PC-9 (cell line): ENCODE measurements at regions not wholly inside any gene's neighbourhood (a gene's known extent, or its start where the extent isn't known, plus 50 kb on each side); places are given as distances from the start of the nearest gene placed in this dataset.

Source experiments
- BruUV-seq: library from RNA; stranded (reverse); fragments of 400-500 nt; replicated peaks from 2 replicates; lab custom pipeline; 2021; lab: Mats Ljungman, UMichigan
- CTCF ChIA-PET: fragments of 300-600 bp; sonication (Branson Sonifier 250); formaldehyde crosslinking; loops from one replicate; lab custom pipeline; 2022; ENCODE audit warnings: antibody characterized with exemption; lab: Charles Lee
- POLR2A ChIA-PET: fragments of 300-600 bp; sonication (Branson Sonifier 250); formaldehyde crosslinking; loops from one replicate; lab custom pipeline; 2022; ENCODE audit warnings: antibody characterized with exemption; ENCODE audit not compliant: unreplicated experiment; lab: Charles Lee
- DNase-seq, 2 experiments: peaks; one replicate each; pipeline versions ENCODE4 v3.0.0 to v3.0.0-alpha.2; 2015 to 2022; ENCODE audit warnings: mixed read lengths in 1 of 2
- H2AFZ ChIP-seq: fragments of 200-600 bp; sonication (generic); 2 replicates; pipeline ENCODE4 v1.8.1; 2017; ENCODE audit warnings: antibody characterized with exemption
- H3F3A ChIP-seq: fragments of 200-600 bp; sonication (generic); 2 replicates; pipeline ENCODE4 v1.8.1; 2017; ENCODE audit warnings: antibody characterized with exemption, mild to moderate bottlenecking, low read depth; ENCODE audit not compliant: insufficient read depth
- H3K27ac ChIP-seq: fragments of 200-600 bp; sonication (generic); 2 replicates; pipeline ENCODE4 v1.6.1; 2016; ENCODE audit warnings: mixed run types
- H3K27me3 ChIP-seq: fragments of 200-600 bp; sonication (generic); 2 replicates; pipeline ENCODE4 v1.6.1; 2016; ENCODE audit warnings: low read depth, mixed run types; ENCODE audit not compliant: insufficient read depth
- H3K36me3 ChIP-seq: fragments of 200-600 bp; sonication (generic); 2 replicates; pipeline ENCODE4 v1.6.1; 2016; ENCODE audit warnings: low read depth, mixed run types
- H3K4me1 ChIP-seq: fragments of 200-600 bp; sonication (generic); replicated peaks from 2 replicates; pipeline ENCODE4 v1.6.1; 2016; ENCODE audit warnings: mixed run types; ENCODE audit not compliant: insufficient read depth
- H3K4me2 ChIP-seq: fragments of 200-600 bp; sonication (generic); 2 replicates; pipeline ENCODE4 v1.6.1; 2017; ENCODE audit warnings: mixed run types
- H3K4me3 ChIP-seq: fragments of 200-600 bp; sonication (generic); 2 replicates; pipeline ENCODE4 v1.6.1; 2016; ENCODE audit warnings: mixed run types
- H3K79me2 ChIP-seq: fragments of 200-600 bp; sonication (generic); 2 replicates; pipeline ENCODE4 v1.6.1; 2017; ENCODE audit warnings: low read depth, mixed run types
- H3K9me2 ChIP-seq: fragments of 200-600 bp; sonication (generic); 2 replicates; pipeline ENCODE4 v1.8.1; 2017; ENCODE audit warnings: mild to moderate bottlenecking; ENCODE audit not compliant: insufficient read depth
- H3K9me3 ChIP-seq: fragments of 200-600 bp; sonication (generic); 2 replicates; pipeline ENCODE4 v1.8.1; 2016; ENCODE audit warnings: low read depth; ENCODE audit not compliant: insufficient read depth
- H4K20me1 ChIP-seq: fragments of 200-600 bp; sonication (generic); 2 replicates; pipeline ENCODE4 v1.8.1; 2017; ENCODE audit not compliant: insufficient read depth
- EZH2 ChIP-seq: fragments of 200-600 bp; sonication (generic); IDR thresholded peaks from 2 replicates; pipeline ENCODE4 v1.8.0; 2017; ENCODE audit warnings: antibody characterized with exemption, low read depth
- intact Hi-C: fragments of 100-400 bp; cut with micrococcal nuclease; formaldehyde crosslinking; loops from one replicate; pipeline ENCODE4 v1.10.0; 2022; ENCODE audit not compliant: unreplicated experiment
- TF ChIP-seq, protein P1 (sequence below): fragments of 200-600 bp; sonication (generic); conservative IDR thresholded peaks from 2 replicates; pipeline ENCODE4 v1.6.1; 2017; ENCODE audit warnings: mixed run types, antibody characterized with exemption, mild to moderate bottlenecking, moderate library complexity

DNA sequence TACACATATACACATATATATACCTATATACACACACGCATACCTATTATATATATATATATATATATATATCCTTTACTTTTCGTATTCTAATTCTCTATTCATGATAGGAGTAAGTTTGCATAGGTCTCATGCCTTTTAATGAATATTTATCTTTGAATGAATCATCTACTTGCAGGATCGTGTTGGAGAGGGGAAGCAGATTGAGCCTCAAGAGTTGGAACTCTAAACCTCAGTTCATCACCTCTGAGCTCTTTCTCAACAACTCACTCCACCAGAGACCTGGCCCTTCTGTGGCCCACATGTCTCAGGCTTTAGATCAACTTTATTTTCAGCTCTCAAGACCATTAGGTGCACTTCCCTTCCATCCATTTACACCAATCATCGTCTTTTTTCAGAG is 490.4 kb upstream of the ID2 start:
- Histone ChIP-seq H3K4me3 (no peak overlapping the region), H2AFZ (no peak overlapping the region), H3K9me3 (no peaks in the 10 kb centered on the region; the same call in 1 of the 2 replicates), H3K36me3 (no peaks in the 10 kb centered on the region), H3F3A (no peaks in the 10 kb centered on the region), H3K79me2 (no peaks in the 10 kb centered on the region), H3K27me3 (peaks cover 7% of the 10 kb centered on the region; the same call in 1 of the 2 replicates), H3K4me1 (no peaks in the 10 kb centered on the region), H3K4me2 (no peak overlapping the region), H3K9me2 (no peaks in the 10 kb centered on the region), H3K27ac (no peak overlapping the region), H4K20me1 (no peaks in the 10 kb centered on the region)
- CTCF ChIA-PET: no interaction called here
- intact Hi-C loops: no loop called here
- DNase-seq: no peak
- POLR2A ChIA-PET: no interaction called here
- TF ChIP-seq EZH2: no peak
- TF ChIP-seq, protein P1, sequence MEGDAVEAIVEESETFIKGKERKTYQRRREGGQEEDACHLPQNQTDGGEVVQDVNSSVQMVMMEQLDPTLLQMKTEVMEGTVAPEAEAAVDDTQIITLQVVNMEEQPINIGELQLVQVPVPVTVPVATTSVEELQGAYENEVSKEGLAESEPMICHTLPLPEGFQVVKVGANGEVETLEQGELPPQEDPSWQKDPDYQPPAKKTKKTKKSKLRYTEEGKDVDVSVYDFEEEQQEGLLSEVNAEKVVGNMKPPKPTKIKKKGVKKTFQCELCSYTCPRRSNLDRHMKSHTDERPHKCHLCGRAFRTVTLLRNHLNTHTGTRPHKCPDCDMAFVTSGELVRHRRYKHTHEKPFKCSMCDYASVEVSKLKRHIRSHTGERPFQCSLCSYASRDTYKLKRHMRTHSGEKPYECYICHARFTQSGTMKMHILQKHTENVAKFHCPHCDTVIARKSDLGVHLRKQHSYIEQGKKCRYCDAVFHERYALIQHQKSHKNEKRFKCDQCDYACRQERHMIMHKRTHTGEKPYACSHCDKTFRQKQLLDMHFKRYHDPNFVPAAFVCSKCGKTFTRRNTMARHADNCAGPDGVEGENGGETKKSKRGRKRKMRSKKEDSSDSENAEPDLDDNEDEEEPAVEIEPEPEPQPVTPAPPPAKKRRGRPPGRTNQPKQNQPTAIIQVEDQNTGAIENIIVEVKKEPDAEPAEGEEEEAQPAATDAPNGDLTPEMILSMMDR: no peak
- no TSS peak for BruUV-seq

DNA sequence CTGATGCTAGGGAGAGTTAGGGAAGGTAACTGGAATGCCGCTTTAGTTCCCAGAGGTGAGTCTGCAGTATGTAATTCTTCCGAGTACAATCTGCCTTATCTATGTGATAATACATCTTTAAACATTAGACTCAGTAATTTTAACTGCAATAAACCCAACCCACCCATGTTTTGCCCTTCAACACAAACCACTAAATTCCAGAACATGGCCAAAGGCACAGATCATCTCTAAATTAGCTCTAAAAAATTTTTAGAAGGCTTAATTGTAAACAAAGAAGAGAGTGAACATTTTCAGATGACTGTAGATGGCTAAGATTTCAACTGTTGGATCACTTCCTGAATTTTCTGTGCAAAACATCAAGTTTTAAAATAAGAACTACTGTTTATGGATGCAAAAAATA is 488.7 kb upstream of the ID2 start:
- POLR2A ChIA-PET: no interaction called here
- no peaks in the 10 kb centered on the region for H3K4me1 ChIP-seq
- BruUV-seq: no TSS peak
- no peaks in the 10 kb centered on the region for H3K79me2 ChIP-seq
- H3K4me3 ChIP-seq: no peak overlapping the region
- intact Hi-C loops: no loop called here
- no peak overlapping the region for H3K27ac ChIP-seq
- no peak for TF ChIP-seq EZH2
- TF ChIP-seq, protein P1: no peak
- CTCF ChIA-PET: no interaction called here
- no peaks in the 10 kb centered on the region for H3K9me2 ChIP-seq
- H3K4me2 ChIP-seq: no peak overlapping the region
- H4K20me1 ChIP-seq: no peaks in the 10 kb centered on the region
- H3F3A ChIP-seq: no peaks in the 10 kb centered on the region
- H3K27me3 ChIP-seq: peaks cover 10% of the 10 kb centered on the region; the same call in 1 of the 2 replicates
- H2AFZ ChIP-seq: no peak overlapping the region
- H3K36me3 ChIP-seq: no peaks in the 10 kb centered on the region
- no peak for DNase-seq
- H3K9me3 ChIP-seq: no peaks in the 10 kb centered on the region; the same call in 1 of the 2 replicates

- POLR2A ChIA-PET: no interaction called here
- H3K79me2 ChIP-seq: no peaks in the 10 kb centered on the region
- intact Hi-C loops: no loop called here
- no peak overlapping the region for H3K4me2 ChIP-seq
- no peak for DNase-seq
- H3K4me3 ChIP-seq: no peak overlapping the region
- no peaks in the 10 kb centered on the region for H3F3A ChIP-seq
- peaks cover 10% of the 10 kb centered on the region; the same call in 1 of the 2 replicates for H3K27me3 ChIP-seq
- H3K36me3 ChIP-seq: no peaks in the 10 kb centered on the region
- H3K27ac ChIP-seq: no peak overlapping the region
- no peaks in the 10 kb centered on the region for H4K20me1 ChIP-seq
- CTCF ChIA-PET: no interaction called here
- no peak overlapping the region for H2AFZ ChIP-seq
- no peaks in the 10 kb centered on the region for H3K4me1 ChIP-seq
- TF ChIP-seq, protein P1: no peak
- TF ChIP-seq EZH2: no peak
- H3K9me3 ChIP-seq: no peaks in the 10 kb centered on the region; the same call in 1 of the 2 replicates
- no peaks in the 10 kb centered on the region for H3K9me2 ChIP-seq
- BruUV-seq: no TSS peak
Measured at GRCh38 chr2:8193686-8194615, 487.9 kb upstream of the ID2 start.
